WERI-Rb-1 (cell line): ENCODE measurements at regions not wholly inside any gene's neighbourhood (a gene's known extent, or its start where the extent isn't known, plus 50 kb on each side); places are given as distances from the start of the nearest gene placed in this dataset.

ENCODE experiments used
- DNase-seq: peaks from one replicate; pipeline ENCODE4 v3.0.0-alpha.2; 2020
- H3K27ac ChIP-seq: fragments of 250-450 bp; sonication (Bioruptor Pico); 2 replicates; pipeline ENCODE4 v1.5.1; 2020; ENCODE audit warnings: mild to moderate bottlenecking, moderate library complexity
- H3K27me3 ChIP-seq: fragments of 250-450 bp; sonication (Bioruptor Pico); 2 replicates; pipeline ENCODE4 v1.5.1; 2021; ENCODE audit warnings: mild to moderate bottlenecking, low read depth, moderate library complexity; ENCODE audit not compliant: insufficient read depth, severe bottlenecking
- H3K36me3 ChIP-seq: fragments of 250-450 bp; sonication (Bioruptor Pico); 2 replicates; pipeline ENCODE4 v1.5.1; 2020; ENCODE audit warnings: mild to moderate bottlenecking, moderate library complexity
- H3K4me3 ChIP-seq: 2 replicates; pipeline ENCODE4 v1.5.1; 2011; ENCODE audit warnings: low read depth, mild to moderate bottlenecking, control low read depth, low read length
- H3K9me3 ChIP-seq: fragments of 250-450 bp; sonication (Bioruptor Pico); 2 replicates; pipeline ENCODE4 v1.5.1; 2021; ENCODE audit warnings: mild to moderate bottlenecking, moderate library complexity; ENCODE audit not compliant: severe bottlenecking
- CTCF ChIP-seq: IDR thresholded peaks from 2 replicates; pipeline ENCODE4 v1.5.1; 2011; ENCODE audit warnings: low read depth, mild to moderate bottlenecking, control low read depth, inconsistent platforms, low read length

GRCh38 chr9:17865881-17866280 is 287.0 kb downstream of the SH3GL2 start:
- no peak for DNase-seq
- Histone ChIP-seq H3K4me3 (no peak overlapping the region), H3K27ac (no peak overlapping the region), H3K27me3 (no peaks in the 10 kb centered on the region), H3K36me3 (no peaks in the 10 kb centered on the region), H3K9me3 (no peaks in the 10 kb centered on the region)
- no peak for TF ChIP-seq CTCF

GRCh38 chr9:17870722-17871121 is 291.9 kb downstream of the SH3GL2 start:
- no peak for TF ChIP-seq CTCF
- H3K4me3 ChIP-seq: no peak overlapping the region
- no peak for DNase-seq
- H3K27me3 ChIP-seq: no peaks in the 10 kb centered on the region
- H3K27ac ChIP-seq: no peak overlapping the region
- no peaks in the 10 kb centered on the region for H3K36me3 ChIP-seq
- H3K9me3 ChIP-seq: no peaks in the 10 kb centered on the region

GRCh38 chr9:17871213-17871890 is 292.5 kb downstream of the SH3GL2 start:
- no peak overlapping the region for H3K4me3 ChIP-seq
- no peak for DNase-seq
- TF ChIP-seq CTCF: no peak
- H3K27ac ChIP-seq: no peak overlapping the region
- no peaks in the 10 kb centered on the region for H3K9me3 ChIP-seq
- H3K27me3 ChIP-seq: no peaks in the 10 kb centered on the region
- no peaks in the 10 kb centered on the region for H3K36me3 ChIP-seq

- Histone ChIP-seq H3K9me3 (no peaks in the 10 kb centered on the region), H3K27me3 (no peaks in the 10 kb centered on the region), H3K4me3 (no peak overlapping the region), H3K27ac (no peak overlapping the region), H3K36me3 (no peaks in the 10 kb centered on the region)
- TF ChIP-seq CTCF: no peak
- no peak for DNase-seq
Measured at GRCh38 chr9:17875886-17876285, 297.0 kb downstream of the SH3GL2 start.

GRCh38 chr9:17876687-17877086 is 297.8 kb downstream of the SH3GL2 start:
- no peaks in the 10 kb centered on the region for H3K27me3 ChIP-seq
- H3K9me3 ChIP-seq: no peaks in the 10 kb centered on the region
- DNase-seq: no peak
- no peak for TF ChIP-seq CTCF
- no peaks in the 10 kb centered on the region for H3K36me3 ChIP-seq
- no peak overlapping the region for H3K4me3 ChIP-seq
- no peak overlapping the region for H3K27ac ChIP-seq

- no peaks in the 10 kb centered on the region for H3K9me3 ChIP-seq
- H3K27me3 ChIP-seq: no peaks in the 10 kb centered on the region
- no peak for TF ChIP-seq CTCF
- no peak overlapping the region for H3K4me3 ChIP-seq
- no peak for DNase-seq
- no peak overlapping the region for H3K27ac ChIP-seq
- no peaks in the 10 kb centered on the region for H3K36me3 ChIP-seq
Measured at GRCh38 chr9:17878810-17879370, 300.0 kb downstream of the SH3GL2 start.
